Testis (tissue), 2 donors: ENCODE measurements at regions not wholly inside any gene's neighbourhood (a gene's known extent, or its start where the extent isn't known, plus 50 kb on each side); places are given as distances from the start of the nearest gene placed in this dataset.

ENCODE experiments used
- DNase-seq: peaks from one replicate; pipeline ENCODE4 v3.0.0-alpha.2; 2019
- H3K27ac ChIP-seq, 2 donors: fragments of 200-600 bp; sonication (generic); one replicate each; pipeline ENCODE4 v1.5.1; 2019
- H3K27me3 ChIP-seq: fragments of 200-600 bp; sonication (generic); one replicate; pipeline ENCODE4 v1.5.1; 2019
- H3K36me3 ChIP-seq: fragments of 200-600 bp; sonication (generic); one replicate; pipeline ENCODE4 v1.5.1; 2017; ENCODE audit warnings: low read depth; ENCODE audit errors: missing control alignments
- H3K4me1 ChIP-seq: fragments of 200-600 bp; sonication (generic); one replicate; pipeline ENCODE4 v1.5.1; 2019
- H3K4me3 ChIP-seq, 2 donors: fragments of 200-600 bp; sonication (generic); one replicate each; pipeline ENCODE4 v1.5.1; 2017 to 2019
- H3K9me3 ChIP-seq: fragments of 200-600 bp; sonication (generic); one replicate; pipeline ENCODE4 v1.5.1; 2017
- CTCF ChIP-seq, 3 experiments: fragments of 450-650 bp in 2 of 3; fragments of 200-600 bp in 1 of 3; sonication (generic) in 1 of 3; IDR thresholded peaks; one replicate each; pipeline ENCODE4 v1.5.1; 2016 to 2019; ENCODE audit warnings: antibody characterized with exemption in 3 of 3, mild to moderate bottlenecking in 2 of 3, moderate library complexity in 1 of 3
- POLR2A ChIP-seq: fragments of 450-650 bp; IDR thresholded peaks from one replicate; pipeline ENCODE4 v1.6.1; 2017; ENCODE audit warnings: antibody characterized with exemption, mild to moderate bottlenecking, moderate library complexity
- WGBS, 2 donors: methylation state at CpG; one replicate each; pipeline ENCODE4 v1.1.5; 2018; 5-methylcytosine and 5-hydroxymethylcytosine counted together
- intact Hi-C: fragments of 100-400 bp; cut with DNase I; formaldehyde crosslinking; loops from one replicate; pipeline ENCODE4 v1.15.1; 2023; ENCODE audit warnings: low total_unique reads

- intact Hi-C loops: no loop called here
- Histone ChIP-seq H3K4me3 (no peak overlapping the region), H3K9me3 (no peaks in the 10 kb centered on the region), H3K27ac (no peak overlapping the region), H3K36me3 (no peaks in the 10 kb centered on the region), H3K4me1 (no peaks in the 10 kb centered on the region), H3K27me3 (no peaks in the 10 kb centered on the region)
- WGBS, 2 donors: 49 to 54% methylated on average over 3 of the region's 3 CpGs
- no peak for DNase-seq
- TF ChIP-seq CTCF (IDR thresholded peaks at IDR 0.05) (no peak), POLR2A (no peak)
Observed at GRCh38 chrX:82912382-82912781, 595.7 kb upstream of the POU3F4 start.

- intact Hi-C loops: no loop called here
- no peak for TF ChIP-seq POLR2A
- no peak for TF ChIP-seq CTCF (IDR thresholded peaks at IDR 0.05)
Observed at GRCh38 chrX:82934980-82935379, 573.1 kb upstream of the POU3F4 start.

GRCh38 chrX:82945332-82945731 is 562.8 kb upstream of the POU3F4 start:
- no peaks in the 10 kb centered on the region for H3K4me1 ChIP-seq
- no peaks in the 10 kb centered on the region for H3K27me3 ChIP-seq
- DNase-seq: no peak
- TF ChIP-seq CTCF (IDR thresholded peaks at IDR 0.05): no peak
- TF ChIP-seq POLR2A: no peak
- intact Hi-C loops: no loop called here
- H3K9me3 ChIP-seq: no peaks in the 10 kb centered on the region
- 88 to 100% methylated on average over 2 to 3 of the region's 3 CpGs for WGBS, 2 donors
- H3K36me3 ChIP-seq: no peaks in the 10 kb centered on the region
- H3K4me3 ChIP-seq: no peak overlapping the region
- H3K27ac ChIP-seq: no peak overlapping the region

More at GRCh38 chrX:82934980-82935379, 573.1 kb upstream of the POU3F4 start:
- no peaks in the 10 kb centered on the region for H3K9me3 ChIP-seq
- H3K36me3 ChIP-seq: no peaks in the 10 kb centered on the region
- no peak for DNase-seq
- H3K4me1 ChIP-seq: no peaks in the 10 kb centered on the region
- no peak overlapping the region for H3K27ac ChIP-seq
- no peaks in the 10 kb centered on the region for H3K27me3 ChIP-seq
- no peak overlapping the region for H3K4me3 ChIP-seq

GRCh38 chrX:82961129-82961528 is 547.0 kb upstream of the POU3F4 start:
- Histone ChIP-seq H3K4me1 (no peaks in the 10 kb centered on the region), H3K9me3 (no peaks in the 10 kb centered on the region), H3K4me3 (no peak overlapping the region), H3K36me3 (no peaks in the 10 kb centered on the region), H3K27me3 (no peaks in the 10 kb centered on the region), H3K27ac (no peak overlapping the region)
- TF ChIP-seq CTCF (IDR thresholded peaks at IDR 0.05) (no peak), POLR2A (no peak)
- intact Hi-C loops: no loop called here
- DNase-seq: no peak
- 0 to 49% methylated on average over 1 to 2 of the region's 3 CpGs for WGBS, 2 donors

GRCh38 chrX:82973646-82974045 is 534.4 kb upstream of the POU3F4 start:
- Histone ChIP-seq H3K9me3 (no peaks in the 10 kb centered on the region), H3K4me1 (no peaks in the 10 kb centered on the region), H3K27ac (no peak overlapping the region), H3K36me3 (no peaks in the 10 kb centered on the region), H3K4me3 (no peak overlapping the region), H3K27me3 (no peaks in the 10 kb centered on the region)
- intact Hi-C loops: no loop called here
- no peak for DNase-seq
- WGBS, 2 donors: 80% methylated on average over 1 of the region's 2 CpGs; no CpG with 5 or more reads in 1 of the 2 donors
- TF ChIP-seq POLR2A (no peak), CTCF (IDR thresholded peaks at IDR 0.05) (no peak)
